Keratinocyte (primary cell): ENCODE measurements at regions not wholly inside any gene's neighbourhood (a gene's known extent, or its start where the extent isn't known, plus 50 kb on each side); places are given as distances from the start of the nearest gene placed in this dataset.

Experiments
- DNase-seq: peaks from one replicate; pipeline ENCODE4 v3.0.0-alpha.2; 2011; ENCODE audit warnings: low read depth, missing footprints, low spot score
- FAIRE-seq: peaks from 2 replicates; lab custom pipeline; 2011; peaks lifted over from hg19 to GRCh38; lab: Jason Lieb, UNC
- H2AFZ ChIP-seq: 2 replicates; pipeline ENCODE4 v1.6.0; 2012; ENCODE audit warnings: low read length, control low read depth, inconsistent platforms; ENCODE audit not compliant: control insufficient read depth
- H3K27ac ChIP-seq: 2 replicates; pipeline ENCODE4 v1.5.1; 2011; ENCODE audit warnings: low read length; ENCODE audit not compliant: control insufficient read depth, insufficient read depth
- H3K27me3 ChIP-seq: 3 replicates; pipeline ENCODE4 v1.6.0; 2011; ENCODE audit warnings: low read length; ENCODE audit not compliant: control insufficient read depth, insufficient read depth; ENCODE audit errors: extremely low read depth
- H3K36me3 ChIP-seq, 2 experiments: 2 replicates in 1 of 2; 3 replicates in 1 of 2; pipeline ENCODE4 v1.5.1; 2011; ENCODE audit warnings: low read length in 2 of 2, mild to moderate bottlenecking in 1 of 2; ENCODE audit not compliant: control insufficient read depth in 2 of 2, insufficient read depth in 2 of 2; ENCODE audit errors: extremely low read depth in 1 of 2
- H3K4me1 ChIP-seq: 3 replicates; pipeline ENCODE4 v1.5.1; 2011; ENCODE audit warnings: low read length; ENCODE audit not compliant: control insufficient read depth, insufficient read depth; ENCODE audit errors: extremely low read depth
- H3K4me2 ChIP-seq: 3 replicates; pipeline ENCODE4 v1.6.0; 2011; ENCODE audit warnings: low read depth, low read length; ENCODE audit not compliant: control insufficient read depth, insufficient read depth; ENCODE audit errors: extremely low read depth
- H3K4me3 ChIP-seq, 3 experiments: fragments of 200-600 bp in 1 of 3; sonication (generic) in 1 of 3; 2 replicates in 2 of 3; 3 replicates in 1 of 3; pipeline ENCODE4 v1.5.1; 2011 to 2016; ENCODE audit warnings: low read length in 3 of 3, mild to moderate bottlenecking in 3 of 3, control low read depth in 2 of 3, inconsistent platforms in 1 of 3, low read depth in 1 of 3, mixed read lengths in 1 of 3, mixed run types in 1 of 3, moderate library complexity in 1 of 3; ENCODE audit not compliant: control insufficient read depth in 2 of 3, insufficient read depth in 2 of 3; ENCODE audit errors: extremely low read depth in 1 of 3
- H3K79me2 ChIP-seq: 2 replicates; pipeline ENCODE4 v1.6.0; 2012; ENCODE audit warnings: low read length; ENCODE audit not compliant: control insufficient read depth, insufficient read depth
- H3K9ac ChIP-seq: 3 replicates; pipeline ENCODE4 v1.6.0; 2011; ENCODE audit warnings: low read length; ENCODE audit not compliant: control insufficient read depth, insufficient read depth; ENCODE audit errors: extremely low read depth
- H3K9me1 ChIP-seq: 3 replicates; pipeline ENCODE4 v1.6.0; 2011; ENCODE audit warnings: low read length; ENCODE audit not compliant: control insufficient read depth, insufficient read depth; ENCODE audit errors: extremely low read depth
- H3K9me3 ChIP-seq: 2 replicates; pipeline ENCODE4 v1.5.1; 2012; ENCODE audit warnings: low read depth, low read length; ENCODE audit not compliant: control insufficient read depth
- H4K20me1 ChIP-seq: 3 replicates; pipeline ENCODE4 v1.6.0; 2011; ENCODE audit warnings: low read length; ENCODE audit not compliant: control insufficient read depth, insufficient read depth; ENCODE audit errors: extremely low read depth
- EZH2 ChIP-seq: IDR thresholded peaks from one replicate; pipeline ENCODE4 v1.6.1; 2012; ENCODE audit warnings: inconsistent platforms, mild to moderate bottlenecking, low read length, moderate library complexity
- dilution Hi-C: fragments of 300-500 bp; cut with MboI; formaldehyde crosslinking; loops from one replicate; pipeline ENCODE4 v1.7.0; 2020; ENCODE audit warnings: low sequenced_read_pairs; ENCODE audit not compliant: extremely low pct_ligation_motif_present
- TF ChIP-seq, protein P1 (sequence below), 3 experiments: IDR thresholded peaks in 1 of 3; conservative IDR thresholded peaks in 1 of 3; optimal IDR thresholded peaks in 1 of 3; 2 replicates in 2 of 3; 3 replicates in 1 of 3; pipeline versions ENCODE3 to v1.5.1; 2011; ENCODE audit warnings: low read length in 3 of 3, mild to moderate bottlenecking in 3 of 3, moderate library complexity in 2 of 3, control low read depth in 1 of 3, inconsistent platforms in 1 of 3; ENCODE audit not compliant: insufficient read depth in 2 of 3; ENCODE audit errors: extremely low read depth in 1 of 3

DNA sequence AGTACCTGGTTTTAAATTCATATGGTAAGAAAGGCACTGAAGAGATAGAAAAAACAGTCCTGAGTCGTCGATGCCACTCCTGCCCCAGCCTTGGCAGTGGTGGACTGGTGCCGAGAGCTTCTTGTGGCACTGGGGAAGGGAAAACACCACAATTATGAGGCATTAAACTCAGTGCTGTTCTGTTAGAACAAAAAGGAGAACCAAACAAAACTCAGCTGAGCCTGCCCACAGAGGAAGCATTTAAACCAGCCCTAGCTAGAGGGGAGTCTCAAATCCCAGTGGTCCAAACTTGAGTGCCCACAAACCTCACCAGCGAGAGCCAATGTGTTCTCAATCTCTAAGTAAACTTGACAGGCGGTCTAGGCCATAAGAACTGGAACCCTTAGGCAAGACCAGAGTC, 1254.5 kb upstream of the FAM98A start:
- DNase-seq (no peak), FAIRE-seq (no peak)
- Histone ChIP-seq H2AFZ (no peak overlapping the region), H3K4me3 (no peak overlapping the region), H3K27me3 (no peaks in the 10 kb centered on the region), H4K20me1 (no peaks in the 10 kb centered on the region), H3K9me3 (no peaks in the 10 kb centered on the region), H3K9ac (no peak overlapping the region), H3K9me1 (no peaks in the 10 kb centered on the region), H3K79me2 (no peaks in the 10 kb centered on the region), H3K27ac (no peak overlapping the region), H3K4me2 (no peak overlapping the region), H3K4me1 (no peaks in the 10 kb centered on the region), H3K36me3 (no peaks in the 10 kb centered on the region)
- no peak for TF ChIP-seq EZH2
- TF ChIP-seq, protein P1, sequence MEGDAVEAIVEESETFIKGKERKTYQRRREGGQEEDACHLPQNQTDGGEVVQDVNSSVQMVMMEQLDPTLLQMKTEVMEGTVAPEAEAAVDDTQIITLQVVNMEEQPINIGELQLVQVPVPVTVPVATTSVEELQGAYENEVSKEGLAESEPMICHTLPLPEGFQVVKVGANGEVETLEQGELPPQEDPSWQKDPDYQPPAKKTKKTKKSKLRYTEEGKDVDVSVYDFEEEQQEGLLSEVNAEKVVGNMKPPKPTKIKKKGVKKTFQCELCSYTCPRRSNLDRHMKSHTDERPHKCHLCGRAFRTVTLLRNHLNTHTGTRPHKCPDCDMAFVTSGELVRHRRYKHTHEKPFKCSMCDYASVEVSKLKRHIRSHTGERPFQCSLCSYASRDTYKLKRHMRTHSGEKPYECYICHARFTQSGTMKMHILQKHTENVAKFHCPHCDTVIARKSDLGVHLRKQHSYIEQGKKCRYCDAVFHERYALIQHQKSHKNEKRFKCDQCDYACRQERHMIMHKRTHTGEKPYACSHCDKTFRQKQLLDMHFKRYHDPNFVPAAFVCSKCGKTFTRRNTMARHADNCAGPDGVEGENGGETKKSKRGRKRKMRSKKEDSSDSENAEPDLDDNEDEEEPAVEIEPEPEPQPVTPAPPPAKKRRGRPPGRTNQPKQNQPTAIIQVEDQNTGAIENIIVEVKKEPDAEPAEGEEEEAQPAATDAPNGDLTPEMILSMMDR (optimal IDR thresholded peaks at IDR 0.05 in 1 of 3, IDR thresholded peaks at IDR 0.05 in 1 of 3, conservative IDR thresholded peaks at IDR 0.05 in 1 of 3; ENCODE audit: extremely low read depth in 1 of 3, insufficient read depth in 2 of 3, low read length in 3 of 3) = no peak
- dilution Hi-C loops = no loop called here

DNA sequence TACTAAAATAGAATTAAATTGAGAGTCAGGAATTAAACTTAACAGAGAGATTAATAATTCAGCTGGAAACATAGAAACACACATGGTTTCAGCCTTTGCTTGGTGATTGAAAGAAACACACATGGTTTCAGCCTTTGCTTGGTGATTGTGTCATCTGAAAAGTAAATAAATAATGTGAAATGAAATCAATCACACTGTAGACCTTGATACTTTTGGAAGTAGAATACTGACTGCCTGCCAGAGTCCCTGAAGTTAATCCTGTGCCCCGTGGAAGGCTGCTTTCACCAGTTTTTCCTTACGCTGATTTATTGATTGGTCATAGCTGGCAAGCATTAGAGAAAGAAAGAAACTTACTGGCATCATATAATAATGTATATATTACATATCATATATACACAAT, 1252.7 kb upstream of the FAM98A start:
- dilution Hi-C loops = no loop called here
- Histone ChIP-seq H3K4me3 (no peak overlapping the region), H3K27ac (no peak overlapping the region), H3K4me2 (no peak overlapping the region), H3K36me3 (no peaks in the 10 kb centered on the region), H4K20me1 (no peaks in the 10 kb centered on the region), H3K27me3 (no peaks in the 10 kb centered on the region), H2AFZ (no peak overlapping the region), H3K79me2 (no peaks in the 10 kb centered on the region), H3K9me1 (no peaks in the 10 kb centered on the region), H3K4me1 (no peaks in the 10 kb centered on the region), H3K9me3 (no peaks in the 10 kb centered on the region), H3K9ac (no peak overlapping the region)
- FAIRE-seq = no peak
- no peak for DNase-seq
- no peak for TF ChIP-seq EZH2
- TF ChIP-seq, protein P1 (optimal IDR thresholded peaks at IDR 0.05 in 1 of 3, IDR thresholded peaks at IDR 0.05 in 1 of 3, conservative IDR thresholded peaks at IDR 0.05 in 1 of 3; ENCODE audit: extremely low read depth in 1 of 3, insufficient read depth in 2 of 3, low read length in 3 of 3) = no peak
